HCT116 (cell line): ENCODE measurements at regions not wholly inside any gene's neighbourhood (a gene's known extent, or its start where the extent isn't known, plus 50 kb on each side); places are given as distances from the start of the nearest gene placed in this dataset.

Experiments used
- TF ChIP-seq, protein P1 (sequence below), 3 experiments: fragments of 200-600 bp in 1 of 3; sonication (generic) in 1 of 3; IDR thresholded peaks in 2 of 3; conservative IDR thresholded peaks in 1 of 3; 2 replicates each; pipeline ENCODE4 v1.5.1; 2012 to 2017; ENCODE audit warnings: low read depth in 2 of 3, low read length in 2 of 3, antibody characterized with exemption in 1 of 3, borderline replicate concordance in 1 of 3, control low read depth in 1 of 3, mild to moderate bottlenecking in 1 of 3, mixed read lengths in 1 of 3, mixed run types in 1 of 3, moderate library complexity in 1 of 3; ENCODE audit not compliant: insufficient read depth in 1 of 3
- TF ChIP-seq, protein P2 (sequence below): IDR thresholded peaks from 2 replicates; pipeline ENCODE4 v1.6.1; 2012
- TF ChIP-seq, protein P3 (sequence below): IDR thresholded peaks from 2 replicates; pipeline ENCODE4 v1.6.1; 2012; ENCODE audit warnings: low read depth

DNA sequence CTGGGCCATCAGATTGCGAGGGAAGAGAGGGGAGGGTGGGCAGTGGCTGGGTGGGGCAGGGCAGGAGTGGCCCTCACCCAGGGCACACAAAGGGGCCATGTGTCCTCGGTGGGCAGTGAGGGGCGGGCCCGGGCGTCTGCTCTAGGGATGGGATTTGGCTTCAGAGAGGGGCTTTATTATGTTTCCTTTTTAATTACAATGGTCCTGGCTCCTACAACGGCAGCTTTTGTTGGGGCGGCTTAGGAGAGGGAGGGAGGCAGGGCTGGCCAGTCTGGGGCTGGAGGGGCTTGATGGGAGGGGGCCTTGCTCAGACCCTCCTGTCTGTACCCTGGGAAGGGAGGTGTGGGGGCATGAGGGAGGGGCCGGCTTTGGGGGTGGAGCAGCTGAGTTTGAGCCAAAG, 102.8 kb upstream of the WNT4 start:
- TF ChIP-seq, protein P1, sequence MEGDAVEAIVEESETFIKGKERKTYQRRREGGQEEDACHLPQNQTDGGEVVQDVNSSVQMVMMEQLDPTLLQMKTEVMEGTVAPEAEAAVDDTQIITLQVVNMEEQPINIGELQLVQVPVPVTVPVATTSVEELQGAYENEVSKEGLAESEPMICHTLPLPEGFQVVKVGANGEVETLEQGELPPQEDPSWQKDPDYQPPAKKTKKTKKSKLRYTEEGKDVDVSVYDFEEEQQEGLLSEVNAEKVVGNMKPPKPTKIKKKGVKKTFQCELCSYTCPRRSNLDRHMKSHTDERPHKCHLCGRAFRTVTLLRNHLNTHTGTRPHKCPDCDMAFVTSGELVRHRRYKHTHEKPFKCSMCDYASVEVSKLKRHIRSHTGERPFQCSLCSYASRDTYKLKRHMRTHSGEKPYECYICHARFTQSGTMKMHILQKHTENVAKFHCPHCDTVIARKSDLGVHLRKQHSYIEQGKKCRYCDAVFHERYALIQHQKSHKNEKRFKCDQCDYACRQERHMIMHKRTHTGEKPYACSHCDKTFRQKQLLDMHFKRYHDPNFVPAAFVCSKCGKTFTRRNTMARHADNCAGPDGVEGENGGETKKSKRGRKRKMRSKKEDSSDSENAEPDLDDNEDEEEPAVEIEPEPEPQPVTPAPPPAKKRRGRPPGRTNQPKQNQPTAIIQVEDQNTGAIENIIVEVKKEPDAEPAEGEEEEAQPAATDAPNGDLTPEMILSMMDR (IDR thresholded peaks at IDR 0.05 in 2 of 3, conservative IDR thresholded peaks at IDR 0.05 in 1 of 3; ENCODE audit: borderline replicate concordance in 1 of 3, insufficient read depth in 1 of 3, low read depth in 2 of 3, low read length in 2 of 3), result no peak
- TF ChIP-seq, protein P2, sequence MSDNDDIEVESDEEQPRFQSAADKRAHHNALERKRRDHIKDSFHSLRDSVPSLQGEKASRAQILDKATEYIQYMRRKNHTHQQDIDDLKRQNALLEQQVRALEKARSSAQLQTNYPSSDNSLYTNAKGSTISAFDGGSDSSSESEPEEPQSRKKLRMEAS, result no peak
- TF ChIP-seq, protein P3, sequence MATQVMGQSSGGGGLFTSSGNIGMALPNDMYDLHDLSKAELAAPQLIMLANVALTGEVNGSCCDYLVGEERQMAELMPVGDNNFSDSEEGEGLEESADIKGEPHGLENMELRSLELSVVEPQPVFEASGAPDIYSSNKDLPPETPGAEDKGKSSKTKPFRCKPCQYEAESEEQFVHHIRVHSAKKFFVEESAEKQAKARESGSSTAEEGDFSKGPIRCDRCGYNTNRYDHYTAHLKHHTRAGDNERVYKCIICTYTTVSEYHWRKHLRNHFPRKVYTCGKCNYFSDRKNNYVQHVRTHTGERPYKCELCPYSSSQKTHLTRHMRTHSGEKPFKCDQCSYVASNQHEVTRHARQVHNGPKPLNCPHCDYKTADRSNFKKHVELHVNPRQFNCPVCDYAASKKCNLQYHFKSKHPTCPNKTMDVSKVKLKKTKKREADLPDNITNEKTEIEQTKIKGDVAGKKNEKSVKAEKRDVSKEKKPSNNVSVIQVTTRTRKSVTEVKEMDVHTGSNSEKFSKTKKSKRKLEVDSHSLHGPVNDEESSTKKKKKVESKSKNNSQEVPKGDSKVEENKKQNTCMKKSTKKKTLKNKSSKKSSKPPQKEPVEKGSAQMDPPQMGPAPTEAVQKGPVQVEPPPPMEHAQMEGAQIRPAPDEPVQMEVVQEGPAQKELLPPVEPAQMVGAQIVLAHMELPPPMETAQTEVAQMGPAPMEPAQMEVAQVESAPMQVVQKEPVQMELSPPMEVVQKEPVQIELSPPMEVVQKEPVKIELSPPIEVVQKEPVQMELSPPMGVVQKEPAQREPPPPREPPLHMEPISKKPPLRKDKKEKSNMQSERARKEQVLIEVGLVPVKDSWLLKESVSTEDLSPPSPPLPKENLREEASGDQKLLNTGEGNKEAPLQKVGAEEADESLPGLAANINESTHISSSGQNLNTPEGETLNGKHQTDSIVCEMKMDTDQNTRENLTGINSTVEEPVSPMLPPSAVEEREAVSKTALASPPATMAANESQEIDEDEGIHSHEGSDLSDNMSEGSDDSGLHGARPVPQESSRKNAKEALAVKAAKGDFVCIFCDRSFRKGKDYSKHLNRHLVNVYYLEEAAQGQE, result no peak
